Trophoblast cell (in vitro differentiated cells and primary cell): ENCODE measurements at regions not wholly inside any gene's neighbourhood (a gene's known extent, or its start where the extent isn't known, plus 50 kb on each side); places are given as distances from the start of the nearest gene placed in this dataset.

Source experiments
- DNase-seq, 2 donors: peaks; one replicate each; pipeline ENCODE4 v3.0.0-alpha.2; 2016
- H2AFZ ChIP-seq: 2 replicates; pipeline ENCODE4 v1.6.1; 2013; ENCODE audit warnings: low read length, moderate library complexity, mild to moderate bottlenecking; ENCODE audit not compliant: insufficient read depth, poor library complexity
- H2AK5ac ChIP-seq: 2 replicates; pipeline ENCODE4 v1.6.1; 2013; ENCODE audit warnings: mild to moderate bottlenecking, low read length
- H2BK120ac ChIP-seq: 2 replicates; pipeline ENCODE4 v1.6.1; 2013; ENCODE audit warnings: low read length, mild to moderate bottlenecking, moderate library complexity; ENCODE audit not compliant: insufficient read depth, poor library complexity
- H2BK12ac ChIP-seq: 2 replicates; pipeline ENCODE4 v1.6.1; 2013; ENCODE audit warnings: mild to moderate bottlenecking, low read length, moderate library complexity
- H2BK5ac ChIP-seq: 2 replicates; pipeline ENCODE4 v1.6.1; 2013; ENCODE audit warnings: low read length, low read depth, moderate library complexity, mild to moderate bottlenecking; ENCODE audit not compliant: poor library complexity
- H3K14ac ChIP-seq: 2 replicates; pipeline ENCODE4 v1.6.1; 2013; ENCODE audit warnings: mild to moderate bottlenecking, low read length
- H3K18ac ChIP-seq: 2 replicates; pipeline ENCODE4 v1.6.1; 2013; ENCODE audit warnings: mild to moderate bottlenecking, low read length
- H3K23ac ChIP-seq: 2 replicates; pipeline ENCODE4 v1.6.1; 2013; ENCODE audit warnings: low read length
- H3K27ac ChIP-seq: 2 replicates; pipeline ENCODE4 v1.5.1; 2013; ENCODE audit warnings: low read depth, mild to moderate bottlenecking, inconsistent platforms, low read length, moderate library complexity
- H3K27me3 ChIP-seq: 2 replicates; pipeline ENCODE4 v1.6.1; 2013; ENCODE audit warnings: inconsistent platforms, mild to moderate bottlenecking, low read length, moderate library complexity; ENCODE audit not compliant: insufficient read depth
- H3K36me3 ChIP-seq, 2 experiments: 1 replicate in 1 of 2; 2 replicates in 1 of 2; pipeline ENCODE4 v1.6.1; 2013; ENCODE audit warnings: low read length in 2 of 2, mild to moderate bottlenecking in 2 of 2, moderate library complexity in 1 of 2; ENCODE audit not compliant: insufficient read depth in 2 of 2, control insufficient read depth in 1 of 2
- H3K4ac ChIP-seq: 2 replicates; pipeline ENCODE4 v1.6.1; 2013; ENCODE audit warnings: low read depth, mild to moderate bottlenecking, low read length, moderate library complexity
- H3K4me1 ChIP-seq, 2 experiments: 1 replicate in 1 of 2; 2 replicates in 1 of 2; pipeline ENCODE4 v1.6.1; 2013; ENCODE audit warnings: low read length in 2 of 2, mild to moderate bottlenecking in 2 of 2, moderate library complexity in 1 of 2; ENCODE audit not compliant: insufficient read depth in 2 of 2, control insufficient read depth in 1 of 2
- H3K4me2 ChIP-seq: 2 replicates; pipeline ENCODE4 v1.6.1; 2013; ENCODE audit warnings: inconsistent platforms, mild to moderate bottlenecking, low read length, moderate library complexity
- H3K4me3 ChIP-seq: 2 replicates; pipeline ENCODE4 v1.5.1; 2013; ENCODE audit warnings: mild to moderate bottlenecking, low read depth, low read length, inconsistent platforms
- H3K79me1 ChIP-seq: one replicate; pipeline ENCODE4 v1.6.1; 2013; ENCODE audit warnings: low read length
- H3K79me2 ChIP-seq: 2 replicates; pipeline ENCODE4 v1.6.1; 2013; ENCODE audit warnings: low read length, mild to moderate bottlenecking; ENCODE audit not compliant: control insufficient read depth, insufficient read depth, poor library complexity
- H3K9ac ChIP-seq: 2 replicates; pipeline ENCODE4 v1.6.1; 2013; ENCODE audit warnings: mild to moderate bottlenecking, low read length
- H3K9me3 ChIP-seq: 2 replicates; pipeline ENCODE4 v1.6.1; 2013; ENCODE audit warnings: low read depth, mild to moderate bottlenecking, control low read depth, inconsistent platforms, low read length; ENCODE audit not compliant: insufficient read depth
- H4K12ac ChIP-seq: 2 replicates; pipeline ENCODE4 v1.6.1; 2013; ENCODE audit warnings: low read depth, mild to moderate bottlenecking, low read length, moderate library complexity
- H4K8ac ChIP-seq: 2 replicates; pipeline ENCODE4 v1.6.1; 2013; ENCODE audit warnings: low read depth, mild to moderate bottlenecking, low read length, moderate library complexity
- H4K91ac ChIP-seq: one replicate; pipeline ENCODE4 v1.6.1; 2013; ENCODE audit warnings: low read depth, mild to moderate bottlenecking, low read length, moderate library complexity
- WGBS: extraction: QIAGEN DNeasy Blood & Tissue Kit; methylation state at CpG from one replicate; pipeline ENCODE4 v1.1.7; 2013; ENCODE audit warnings: missing lambda C conversion rate; ENCODE audit not compliant: insufficient read length, insufficient coverage; ENCODE audit errors: extremely low coverage; 5-methylcytosine and 5-hydroxymethylcytosine counted together

DNA sequence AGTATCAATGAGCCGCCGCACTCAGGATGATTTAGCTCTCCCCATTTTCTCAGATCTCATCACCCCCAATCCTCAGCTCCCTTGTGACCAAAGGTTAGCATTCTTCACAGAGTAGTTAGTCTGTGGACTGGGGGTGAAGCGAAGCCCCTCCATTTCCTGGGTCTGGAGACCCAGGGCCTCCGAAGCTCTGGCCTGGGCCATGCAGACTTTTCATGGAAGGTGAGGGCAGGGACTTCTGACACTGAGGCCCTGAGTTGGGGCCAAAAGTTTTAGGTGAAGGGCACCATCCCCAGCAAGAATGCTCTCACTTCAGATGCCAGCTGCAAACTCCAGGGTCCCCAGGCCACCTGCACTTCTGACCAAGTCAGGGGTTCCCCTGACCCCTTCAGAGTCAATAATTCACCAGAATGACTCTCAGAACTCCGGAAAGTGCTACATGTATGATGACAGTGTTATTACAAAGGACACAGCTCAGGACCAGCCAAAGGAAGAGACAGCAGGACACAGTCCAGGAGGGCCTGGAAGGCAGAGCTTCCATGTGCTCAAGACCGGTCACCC lies 65.7 kb upstream of the DUSP22 start:
- Histone ChIP-seq H4K8ac (no peak overlapping the region), H3K9ac (no peak overlapping the region), H3K9me3 (no peaks in the 10 kb centered on the region), H2BK12ac (no peak overlapping the region), H3K4me1 (peaks cover 0 to 2% of the 10 kb centered on the region in 2 experiments), H3K36me3 (no peaks in the 10 kb centered on the region), H3K27ac (no peak overlapping the region), H3K79me2 (no peaks in the 10 kb centered on the region), H3K18ac (no peak overlapping the region), H4K91ac (no peak overlapping the region), H4K12ac (no peak overlapping the region), H3K27me3 (no peaks in the 10 kb centered on the region), H3K4ac (no peak overlapping the region), H2BK120ac (no peak overlapping the region), H3K14ac (no peak overlapping the region), H3K23ac (no peak overlapping the region), H3K4me2 (no peak overlapping the region), H2BK5ac (no peak overlapping the region), H3K79me1 (no peaks in the 10 kb centered on the region), H2AK5ac (no peak overlapping the region), H2AFZ (no peak overlapping the region), H3K4me3 (no peak overlapping the region)
- no peak for DNase-seq
- WGBS = no CpG with 5 or more reads among the region's 6 CpGs

DNA sequence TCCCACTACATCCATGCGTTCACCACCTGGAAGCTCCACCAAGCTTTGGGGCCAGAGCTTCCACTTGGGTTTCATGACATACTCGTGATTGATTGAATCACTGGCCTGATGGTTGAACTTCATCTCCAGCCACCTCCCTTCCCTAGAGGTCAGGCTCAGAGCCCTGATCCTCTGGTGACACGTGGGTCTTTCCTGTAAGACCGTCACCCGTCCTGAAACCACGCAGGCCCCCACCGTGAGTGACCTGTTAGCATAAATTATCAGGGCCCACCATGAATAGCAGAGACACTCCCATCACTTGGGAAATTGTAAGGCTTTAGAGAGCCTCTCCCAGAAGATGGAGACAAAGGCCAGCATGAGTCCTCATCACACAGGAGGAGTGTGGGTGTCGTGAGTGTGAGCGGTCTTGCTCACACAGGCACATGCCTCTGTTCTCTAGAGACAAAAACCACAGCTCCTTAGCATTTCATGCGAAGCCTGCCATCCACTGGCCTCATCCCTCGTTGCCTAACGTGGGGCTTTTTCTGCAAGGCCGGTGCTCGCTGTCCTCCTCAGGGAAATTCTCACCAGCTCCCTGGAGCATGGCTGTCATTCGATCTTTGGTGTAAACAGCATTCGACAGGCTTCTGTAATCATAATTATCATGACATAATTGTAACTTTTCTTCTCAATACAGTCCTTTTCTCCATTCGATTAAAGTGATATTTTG lies 65.1 kb upstream of the DUSP22 start:
- H3K79me1 ChIP-seq = no peaks in the 10 kb centered on the region
- H3K27ac ChIP-seq = no peak overlapping the region
- H3K4me1 ChIP-seq = peaks cover 0 to 2% of the 10 kb centered on the region in 2 experiments
- no CpG with 5 or more reads among the region's 17 CpGs for WGBS
- no peak overlapping the region for H2BK120ac ChIP-seq
- H2AFZ ChIP-seq = no peak overlapping the region
- H2AK5ac ChIP-seq = no peak overlapping the region
- no peaks in the 10 kb centered on the region for H3K79me2 ChIP-seq
- no peak overlapping the region for H3K18ac ChIP-seq
- no peaks in the 10 kb centered on the region for H3K9me3 ChIP-seq
- H3K4me2 ChIP-seq = no peak overlapping the region
- no peak overlapping the region for H4K91ac ChIP-seq
- H2BK5ac ChIP-seq = no peak overlapping the region
- H2BK12ac ChIP-seq = no peak overlapping the region
- H3K14ac ChIP-seq = no peak overlapping the region
- DNase-seq = no peak
- no peaks in the 10 kb centered on the region for H3K27me3 ChIP-seq
- H3K9ac ChIP-seq = no peak overlapping the region
- no peak overlapping the region for H3K4me3 ChIP-seq
- H3K36me3 ChIP-seq = no peaks in the 10 kb centered on the region
- no peak overlapping the region for H3K23ac ChIP-seq
- H4K12ac ChIP-seq = no peak overlapping the region
- H4K8ac ChIP-seq = no peak overlapping the region
- H3K4ac ChIP-seq = no peak overlapping the region

- no peak overlapping the region for H3K18ac ChIP-seq
- H3K27me3 ChIP-seq = no peaks in the 10 kb centered on the region
- DNase-seq = no peak
- H3K27ac ChIP-seq = no peak overlapping the region
- no peak overlapping the region for H3K9ac ChIP-seq
- no peak overlapping the region for H2BK12ac ChIP-seq
- WGBS = no CpG with 5 or more reads among the region's 9 CpGs
- no peaks in the 10 kb centered on the region for H3K9me3 ChIP-seq
- H2BK5ac ChIP-seq = no peak overlapping the region
- H4K8ac ChIP-seq = no peak overlapping the region
- H3K4me2 ChIP-seq = no peak overlapping the region
- no peak overlapping the region for H2AFZ ChIP-seq
- no peak overlapping the region for H3K23ac ChIP-seq
- no peaks in the 10 kb centered on the region for H3K79me2 ChIP-seq
- H2AK5ac ChIP-seq = no peak overlapping the region
- no peak overlapping the region for H3K14ac ChIP-seq
- H4K12ac ChIP-seq = no peak overlapping the region
- no peak overlapping the region for H2BK120ac ChIP-seq
- H3K4me3 ChIP-seq = no peak overlapping the region
- H4K91ac ChIP-seq = no peak overlapping the region
- peaks cover 0 to 2% of the 10 kb centered on the region in 2 experiments for H3K4me1 ChIP-seq
- no peaks in the 10 kb centered on the region for H3K79me1 ChIP-seq
- no peak overlapping the region for H3K4ac ChIP-seq
- no peaks in the 10 kb centered on the region for H3K36me3 ChIP-seq
Measured at GRCh38 chr6:227812-228338, 64.4 kb upstream of the DUSP22 start.

DNA sequence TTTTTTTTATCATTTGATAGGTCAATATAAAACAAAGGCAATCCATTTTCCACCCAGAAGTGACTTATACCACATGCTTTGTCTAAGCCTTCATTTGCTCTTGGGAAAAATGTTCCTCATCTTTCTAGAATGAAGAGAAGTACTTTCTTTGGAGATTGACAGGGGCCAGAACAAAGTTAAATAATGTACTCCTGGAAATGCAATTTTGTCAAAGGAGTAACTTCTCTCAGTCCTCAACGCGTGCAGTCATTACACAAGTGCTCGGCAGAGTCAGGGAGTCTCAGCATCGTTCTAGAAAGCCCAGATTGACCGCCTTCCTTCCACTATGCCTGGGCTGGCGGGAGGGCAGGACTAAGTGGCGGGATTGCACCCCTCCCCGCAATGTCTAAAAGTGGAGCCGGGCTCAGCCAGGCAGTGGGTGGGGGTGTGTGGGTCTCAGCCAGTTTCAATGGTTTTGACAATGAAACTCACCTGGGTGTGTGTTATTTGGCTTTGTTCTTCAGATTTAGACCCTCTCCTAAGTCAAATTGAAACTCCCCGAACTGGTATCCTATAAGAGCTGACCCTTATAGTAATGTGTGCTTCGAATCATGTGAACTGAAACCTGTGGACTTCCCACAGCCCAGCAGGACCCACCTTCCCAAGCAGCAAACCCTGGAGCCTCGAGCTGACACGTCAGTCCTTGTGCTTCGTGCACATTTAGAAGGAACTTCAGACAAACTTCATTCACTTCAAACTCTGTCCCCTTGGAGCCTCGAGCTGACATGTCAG lies 63.2 kb upstream of the DUSP22 start:
- Histone ChIP-seq H3K23ac (no peak overlapping the region), H2AFZ (no peak overlapping the region), H3K4me1 (peaks cover 0 to 2% of the 10 kb centered on the region in 2 experiments), H3K27ac (no peak overlapping the region), H3K36me3 (no peaks in the 10 kb centered on the region), H2BK5ac (no peak overlapping the region), H3K9me3 (no peaks in the 10 kb centered on the region), H3K4me2 (no peak overlapping the region), H3K79me1 (no peaks in the 10 kb centered on the region), H4K8ac (no peak overlapping the region), H3K27me3 (no peaks in the 10 kb centered on the region), H3K4ac (no peak overlapping the region), H3K4me3 (no peak overlapping the region), H4K12ac (no peak overlapping the region), H2BK120ac (no peak overlapping the region), H3K14ac (no peak overlapping the region), H2AK5ac (no peak overlapping the region), H2BK12ac (no peak overlapping the region), H3K18ac (no peak overlapping the region), H4K91ac (no peak overlapping the region), H3K79me2 (no peaks in the 10 kb centered on the region), H3K9ac (no peak overlapping the region)
- WGBS = no CpG with 5 or more reads among the region's 15 CpGs
- DNase-seq = no peak
